ENCODE measurements at regions not wholly inside any gene's neighbourhood (a gene's known extent, or its start where the extent isn't known, plus 50 kb on each side); places are given as distances from the start of the nearest gene placed in this dataset.

GRCh38 chr11:45385423-45385822 lies 99.3 kb upstream of the SYT13 start:
- H3K27ac ChIP-seq (ENCODE audit: low read depth, low read length, severe bottlenecking), result no peak overlapping the region
- H3K4me1 ChIP-seq (ENCODE audit: control insufficient read depth, insufficient read depth, low read length, poor library complexity, severe bottlenecking), result peaks cover 5% of the 10 kb centered on the region
- no peaks in the 10 kb centered on the region for H3K36me3 ChIP-seq (ENCODE audit: control insufficient read depth, insufficient read depth, low read length)
- no peaks in the 10 kb centered on the region for H3K9me3 ChIP-seq (ENCODE audit: control insufficient read depth, low read length)
- WGBS, 2 experiments (ENCODE audit: insufficient coverage in 2 of 2), result 86 to 100% methylated on average over 3 to 8 of the region's 9 CpGs
- H3K4me3 ChIP-seq (ENCODE audit: extremely low read depth, insufficient read depth, low read length, poor library complexity, severe bottlenecking), result no peak overlapping the region

- H3K4me3 ChIP-seq (ENCODE audit: extremely low read depth, insufficient read depth, low read length, poor library complexity, severe bottlenecking), result no peak overlapping the region
- H3K36me3 ChIP-seq (ENCODE audit: control insufficient read depth, insufficient read depth, low read length), result no peaks in the 10 kb centered on the region
- H3K9me3 ChIP-seq (ENCODE audit: control insufficient read depth, low read length), result no peaks in the 10 kb centered on the region
- H3K27ac ChIP-seq (ENCODE audit: low read depth, low read length, severe bottlenecking), result no peak overlapping the region
- WGBS, 2 experiments (ENCODE audit: insufficient coverage in 2 of 2), result 66 to 74% methylated on average over 4 to 7 of the region's 12 CpGs
- H3K4me1 ChIP-seq (ENCODE audit: control insufficient read depth, insufficient read depth, low read length, poor library complexity, severe bottlenecking), result peaks cover 5% of the 10 kb centered on the region
These were observed 98.6 kb upstream of the SYT13 start for GRCh38 chr11:45384711-45385241.

- 94 to 100% methylated on average over 3 to 4 of the region's 4 CpGs for WGBS, 2 experiments (ENCODE audit: insufficient coverage in 2 of 2)
- Histone ChIP-seq H3K27ac (ENCODE audit: low read depth, low read length, severe bottlenecking) (no peak overlapping the region), H3K4me3 (ENCODE audit: extremely low read depth, insufficient read depth, low read length, poor library complexity, severe bottlenecking) (no peak overlapping the region)
These were observed 97.9 kb upstream of the SYT13 start for GRCh38 chr11:45384016-45384415.

GRCh38 chr11:45383224-45383623 lies 97.1 kb upstream of the SYT13 start:
- no peak overlapping the region for H3K27ac ChIP-seq (ENCODE audit: low read depth, low read length, severe bottlenecking)
- WGBS, 2 experiments (ENCODE audit: insufficient coverage in 2 of 2), result 86 to 96% methylated on average over 3 to 6 of the region's 6 CpGs
- no peak overlapping the region for H3K4me3 ChIP-seq (ENCODE audit: extremely low read depth, insufficient read depth, low read length, poor library complexity, severe bottlenecking)
- H3K9me3 ChIP-seq (ENCODE audit: control insufficient read depth, low read length), result no peaks in the 10 kb centered on the region
- no peaks in the 10 kb centered on the region for H3K36me3 ChIP-seq (ENCODE audit: control insufficient read depth, insufficient read depth, low read length)
- H3K4me1 ChIP-seq (ENCODE audit: control insufficient read depth, insufficient read depth, low read length, poor library complexity, severe bottlenecking), result peaks cover 5% of the 10 kb centered on the region

More at GRCh38 chr11:45384016-45384415, 97.9 kb upstream of the SYT13 start:
- Histone ChIP-seq H3K4me1 (ENCODE audit: control insufficient read depth, insufficient read depth, low read length, poor library complexity, severe bottlenecking) (peaks cover 5% of the 10 kb centered on the region), H3K36me3 (ENCODE audit: control insufficient read depth, insufficient read depth, low read length) (no peaks in the 10 kb centered on the region), H3K9me3 (ENCODE audit: control insufficient read depth, low read length) (no peaks in the 10 kb centered on the region)

- Histone ChIP-seq H3K36me3 (ENCODE audit: control insufficient read depth, insufficient read depth, low read length) (no peaks in the 10 kb centered on the region), H3K9me3 (ENCODE audit: control insufficient read depth, low read length) (no peaks in the 10 kb centered on the region), H3K4me1 (ENCODE audit: control insufficient read depth, insufficient read depth, low read length, poor library complexity, severe bottlenecking) (peaks cover 5% of the 10 kb centered on the region), H3K4me3 (ENCODE audit: extremely low read depth, insufficient read depth, low read length, poor library complexity, severe bottlenecking) (no peak overlapping the region), H3K27ac (ENCODE audit: low read depth, low read length, severe bottlenecking) (no peak overlapping the region)
- WGBS, 2 experiments (ENCODE audit: insufficient coverage in 2 of 2), result 87 to 97% methylated on average over 5 to 6 of the region's 7 CpGs
These were observed 96.2 kb upstream of the SYT13 start for GRCh38 chr11:45382133-45382878.

- H3K27ac ChIP-seq (ENCODE audit: low read depth, low read length, severe bottlenecking), result no peak overlapping the region
- H3K4me3 ChIP-seq (ENCODE audit: extremely low read depth, insufficient read depth, low read length, poor library complexity, severe bottlenecking), result no peak overlapping the region
- no peaks in the 10 kb centered on the region for H3K36me3 ChIP-seq (ENCODE audit: control insufficient read depth, insufficient read depth, low read length)
- no peaks in the 10 kb centered on the region for H3K9me3 ChIP-seq (ENCODE audit: control insufficient read depth, low read length)
- WGBS, 2 experiments (ENCODE audit: insufficient coverage in 2 of 2), result 90 to 94% methylated on average over 6 of the region's 6 CpGs
- H3K4me1 ChIP-seq (ENCODE audit: control insufficient read depth, insufficient read depth, low read length, poor library complexity, severe bottlenecking), result peaks cover 5% of the 10 kb centered on the region
These were observed 93.2 kb upstream of the SYT13 start for GRCh38 chr11:45379162-45379863.

- H3K4me1 ChIP-seq (ENCODE audit: control insufficient read depth, insufficient read depth, low read length, poor library complexity, severe bottlenecking), result peaks cover 5% of the 10 kb centered on the region
- no peaks in the 10 kb centered on the region for H3K36me3 ChIP-seq (ENCODE audit: control insufficient read depth, insufficient read depth, low read length)
- no peaks in the 10 kb centered on the region for H3K9me3 ChIP-seq (ENCODE audit: control insufficient read depth, low read length)
- no peak overlapping the region for H3K4me3 ChIP-seq (ENCODE audit: extremely low read depth, insufficient read depth, low read length, poor library complexity, severe bottlenecking)
- H3K27ac ChIP-seq (ENCODE audit: low read depth, low read length, severe bottlenecking), result no peak overlapping the region
- WGBS, 2 experiments (ENCODE audit: insufficient coverage in 2 of 2), result 95% methylated on average over 4 of the region's 6 CpGs
These were observed 92.4 kb upstream of the SYT13 start for GRCh38 chr11:45378516-45378915.

GRCh38 chr11:45374653-45375059 lies 88.5 kb upstream of the SYT13 start:
- no peak overlapping the region for H3K27ac ChIP-seq (ENCODE audit: low read depth, low read length, severe bottlenecking)
- 93% methylated on average over 4 of the region's 5 CpGs for WGBS, 2 experiments (ENCODE audit: insufficient coverage in 2 of 2)

GRCh38 chr11:45374130-45374529 lies 88.0 kb upstream of the SYT13 start:
- no peaks in the 10 kb centered on the region for H3K9me3 ChIP-seq (ENCODE audit: control insufficient read depth, low read length)
- H3K4me1 ChIP-seq (ENCODE audit: control insufficient read depth, insufficient read depth, low read length, poor library complexity, severe bottlenecking), result no peaks in the 10 kb centered on the region
- no peak overlapping the region for H3K27ac ChIP-seq (ENCODE audit: low read depth, low read length, severe bottlenecking)
- no peak overlapping the region for H3K4me3 ChIP-seq (ENCODE audit: extremely low read depth, insufficient read depth, low read length, poor library complexity, severe bottlenecking)
- 86 to 100% methylated on average over 1 of the region's 2 CpGs for WGBS, 2 experiments (ENCODE audit: insufficient coverage in 2 of 2)
- H3K36me3 ChIP-seq (ENCODE audit: control insufficient read depth, insufficient read depth, low read length), result no peaks in the 10 kb centered on the region

More at GRCh38 chr11:45374653-45375059, 88.5 kb upstream of the SYT13 start:
- no peaks in the 10 kb centered on the region for H3K36me3 ChIP-seq (ENCODE audit: control insufficient read depth, insufficient read depth, low read length)
- H3K9me3 ChIP-seq (ENCODE audit: control insufficient read depth, low read length), result no peaks in the 10 kb centered on the region
- H3K4me3 ChIP-seq (ENCODE audit: extremely low read depth, insufficient read depth, low read length, poor library complexity, severe bottlenecking), result no peak overlapping the region
- no peaks in the 10 kb centered on the region for H3K4me1 ChIP-seq (ENCODE audit: control insufficient read depth, insufficient read depth, low read length, poor library complexity, severe bottlenecking)

GRCh38 chr11:45373506-45374035 lies 87.4 kb upstream of the SYT13 start:
- Histone ChIP-seq H3K27ac (ENCODE audit: low read depth, low read length, severe bottlenecking) (no peak overlapping the region), H3K36me3 (ENCODE audit: control insufficient read depth, insufficient read depth, low read length) (no peaks in the 10 kb centered on the region), H3K4me1 (ENCODE audit: control insufficient read depth, insufficient read depth, low read length, poor library complexity, severe bottlenecking) (no peaks in the 10 kb centered on the region), H3K4me3 (ENCODE audit: extremely low read depth, insufficient read depth, low read length, poor library complexity, severe bottlenecking) (no peak overlapping the region), H3K9me3 (ENCODE audit: control insufficient read depth, low read length) (no peaks in the 10 kb centered on the region)
- 87 to 98% methylated on average over 5 to 6 of the region's 7 CpGs for WGBS, 2 experiments (ENCODE audit: insufficient coverage in 2 of 2)
